Spleen (tissue), 7 donors: ENCODE measurements at regions not wholly inside any gene's neighbourhood (a gene's known extent, or its start where the extent isn't known, plus 50 kb on each side); places are given as distances from the start of the nearest gene placed in this dataset.

Source experiments
- CTCF ChIP-seq, 11 experiments: fragments of 200-600 bp in 7 of 11; fragments of 450-650 bp in 4 of 11; sonication (generic) in 4 of 11; IDR thresholded peaks in 8 of 11; conservative IDR thresholded peaks in 3 of 11; 1 replicate in 7 of 11; 2 replicates in 4 of 11; pipeline versions ENCODE4 v1.4.0 to v1.8.0; 2016 to 2021; ENCODE audit warnings: antibody characterized with exemption in 11 of 11, inconsistent platforms in 4 of 11, mild to moderate bottlenecking in 1 of 11
- POLR2AphosphoS5 ChIP-seq, 3 donors: sonication (generic); formaldehyde crosslinking; IDR thresholded peaks; one replicate each; pipeline ENCODE4 v1.5.1; 2017; ENCODE audit warnings: antibody characterized with exemption in 3 of 3
- donor health status: DM: no; HTN: no; CAD: no; lungs with moderate emphysema.
- donor health status: DM: no; HTN: no; CAD: no.
- donor health status: DM: no; HTN: no; CAD: no.

- no peak for TF ChIP-seq CTCF (IDR thresholded peaks at IDR 0.05 in 8 of 11, conservative IDR thresholded peaks at IDR 0.05 in 3 of 11)
- TF ChIP-seq POLR2AphosphoS5 (IDR thresholded peaks at IDR 0.05) = no peak
Measured at GRCh38 chr2:129318581-129319421, 660.7 kb upstream of the RAB6C start.
